GM23248 (cell line): ENCODE measurements at regions not wholly inside any gene's neighbourhood (a gene's known extent, or its start where the extent isn't known, plus 50 kb on each side); places are given as distances from the start of the nearest gene placed in this dataset.
"Not testable (repeated sequence)": the region's sequence is repeated elsewhere in the genome, so short reads cannot be mapped to it uniquely, and the experiment has no call there.

Source experiments
- DNase-seq: peaks from one replicate; pipeline ENCODE4 v3.0.0-alpha.2; 2015
- H2AFZ ChIP-seq: fragments of 200-600 bp; sonication (generic); 2 replicates; pipeline ENCODE4 v1.6.1; 2016; ENCODE audit warnings: antibody characterized with exemption
- H3F3A ChIP-seq: fragments of 200-600 bp; sonication (generic); 2 replicates; pipeline ENCODE4 v1.6.1; 2016; ENCODE audit warnings: mild to moderate bottlenecking, antibody characterized with exemption, mixed run types; ENCODE audit not compliant: insufficient read depth
- H3K27ac ChIP-seq: fragments of 200-600 bp; sonication (generic); 2 replicates; pipeline ENCODE4 v1.5.1; 2016; ENCODE audit warnings: mild to moderate bottlenecking
- H3K27me3 ChIP-seq: fragments of 200-600 bp; sonication (generic); replicated peaks from 2 replicates; pipeline ENCODE4 v1.6.1; 2016; ENCODE audit warnings: mild to moderate bottlenecking; ENCODE audit not compliant: insufficient read depth
- H3K36me3 ChIP-seq: fragments of 200-600 bp; sonication (generic); 2 replicates; pipeline ENCODE4 v1.6.1; 2016; ENCODE audit warnings: low read depth, mild to moderate bottlenecking
- H3K4me1 ChIP-seq: fragments of 200-600 bp; sonication (generic); 2 replicates; pipeline ENCODE4 v1.6.1; 2016; ENCODE audit warnings: mild to moderate bottlenecking; ENCODE audit not compliant: insufficient read depth
- H3K4me2 ChIP-seq: fragments of 200-600 bp; sonication (generic); one replicate; pipeline ENCODE4 v1.6.1; 2016; ENCODE audit warnings: mild to moderate bottlenecking; ENCODE audit not compliant: unreplicated experiment
- H3K4me3 ChIP-seq: fragments of 200-600 bp; sonication (generic); 2 replicates; pipeline ENCODE4 v1.5.1; 2016; ENCODE audit warnings: mild to moderate bottlenecking
- H3K79me2 ChIP-seq: fragments of 200-600 bp; sonication (generic); 2 replicates; pipeline ENCODE4 v1.6.1; 2016; ENCODE audit warnings: mild to moderate bottlenecking; ENCODE audit not compliant: insufficient read depth
- H3K9ac ChIP-seq: fragments of 200-600 bp; sonication (generic); 2 replicates; pipeline ENCODE4 v1.6.1; 2016; ENCODE audit warnings: mild to moderate bottlenecking
- H3K9me2 ChIP-seq: fragments of 200-600 bp; sonication (generic); 2 replicates; pipeline ENCODE4 v1.6.1; 2016; ENCODE audit warnings: mixed run types, mild to moderate bottlenecking, moderate library complexity; ENCODE audit not compliant: insufficient read depth
- H3K9me3 ChIP-seq: fragments of 200-600 bp; sonication (generic); one replicate; pipeline ENCODE4 v1.6.1; 2017; ENCODE audit warnings: low read depth
- H4K20me1 ChIP-seq: fragments of 200-600 bp; sonication (generic); 2 replicates; pipeline ENCODE4 v1.6.0; 2016; ENCODE audit not compliant: insufficient read depth
- EZH2 ChIP-seq: fragments of 200-600 bp; sonication (generic); IDR thresholded peaks from 2 replicates; pipeline ENCODE4 v1.6.1; 2018; ENCODE audit warnings: antibody characterized with exemption, mild to moderate bottlenecking; ENCODE audit not compliant: insufficient read depth, poor library complexity, severe bottlenecking
- EZH2phosphoT487 ChIP-seq: fragments of 200-600 bp; sonication (generic); IDR thresholded peaks from 2 replicates; pipeline ENCODE4 v1.6.1; 2018; ENCODE audit warnings: antibody characterized with exemption, moderate library complexity, mild to moderate bottlenecking, low read depth; ENCODE audit not compliant: insufficient read depth
- WGBS, 2 experiments: methylation state at CpG; one replicate each; pipeline ENCODE4 v1.1.6; 2015 to 2017; ENCODE audit warnings: low lambda C conversion rate in 2 of 2, low coverage in 1 of 2; ENCODE audit errors: missing lambda C conversion rate in 2 of 2; 5-methylcytosine and 5-hydroxymethylcytosine counted together
- in situ Hi-C: fragments of 300-500 bp; cut with MboI; formaldehyde crosslinking; loops from 2 replicates; pipeline ENCODE4 v1.15.0; 2020

- Histone ChIP-seq H3K4me1 (no peaks in the 10 kb centered on the region), H3F3A (no peaks in the 10 kb centered on the region), H3K36me3 (no peaks in the 10 kb centered on the region), H3K9ac (no peak overlapping the region), H4K20me1 (no peaks in the 10 kb centered on the region), H3K4me2 (no peak overlapping the region), H3K27me3 (no peaks in the 10 kb centered on the region), H3K9me2 (no peaks in the 10 kb centered on the region), H3K4me3 (no peak overlapping the region), H3K79me2 (no peaks in the 10 kb centered on the region), H2AFZ (no peak overlapping the region), H3K27ac (no peak overlapping the region), H3K9me3 (no peaks in the 10 kb centered on the region)
- in situ Hi-C loops = loop anchor here (25.0 kb wide), 1 partner anchor 568 kb away; no protein-coding TSS in a partner anchor
- 24 to 31% methylated on average over 2 of the region's 2 CpGs for WGBS, 2 experiments
- DNase-seq = no peak
- TF ChIP-seq EZH2 (no peak), EZH2phosphoT487 (no peak)
Observed at GRCh38 chr5:57880216-57880615, 397.6 kb upstream of the ACTBL2 start.

- no peaks in the 10 kb centered on the region for H4K20me1 ChIP-seq
- H3K79me2 ChIP-seq = no peaks in the 10 kb centered on the region
- H2AFZ ChIP-seq = no peak overlapping the region
- no peaks in the 10 kb centered on the region for H3K4me1 ChIP-seq
- H3K9ac ChIP-seq = no peak overlapping the region
- no peaks in the 10 kb centered on the region for H3K9me2 ChIP-seq
- no peak overlapping the region for H3K4me3 ChIP-seq
- H3K27ac ChIP-seq = no peak overlapping the region
- 88 to 93% methylated on average over 4 of the region's 4 CpGs for WGBS, 2 experiments
- DNase-seq = no peak
- no peaks in the 10 kb centered on the region for H3K27me3 ChIP-seq
- no peaks in the 10 kb centered on the region for H3F3A ChIP-seq
- TF ChIP-seq EZH2 = no peak
- TF ChIP-seq EZH2phosphoT487 = no peak
- H3K36me3 ChIP-seq = no peaks in the 10 kb centered on the region
- in situ Hi-C loops = loop anchor here (25.0 kb wide), 1 partner anchor 566 kb away; no protein-coding TSS in a partner anchor
- no peak overlapping the region for H3K4me2 ChIP-seq
- H3K9me3 ChIP-seq = no peaks in the 10 kb centered on the region
Observed at GRCh38 chr5:57878301-57878722, 395.7 kb upstream of the ACTBL2 start.

GRCh38 chr5:57871496-57871895 is 388.9 kb upstream of the ACTBL2 start:
- no peaks in the 10 kb centered on the region for H3K9me2 ChIP-seq
- H3F3A ChIP-seq = no peaks in the 10 kb centered on the region
- DNase-seq = no peak
- no peak overlapping the region for H3K27ac ChIP-seq
- H3K27me3 ChIP-seq = no peaks in the 10 kb centered on the region
- H3K4me1 ChIP-seq = no peaks in the 10 kb centered on the region
- no peaks in the 10 kb centered on the region for H3K36me3 ChIP-seq
- H3K4me2 ChIP-seq = no peak overlapping the region
- WGBS, 2 experiments = 42 to 50% methylated on average over 1 of the region's 1 CpG
- no peaks in the 10 kb centered on the region for H3K9me3 ChIP-seq
- H3K79me2 ChIP-seq = no peaks in the 10 kb centered on the region
- TF ChIP-seq EZH2 = no peak
- no peak for TF ChIP-seq EZH2phosphoT487
- H3K4me3 ChIP-seq = no peak overlapping the region
- H2AFZ ChIP-seq = no peak overlapping the region
- in situ Hi-C loops = no loop called here
- no peaks in the 10 kb centered on the region for H4K20me1 ChIP-seq
- no peak overlapping the region for H3K9ac ChIP-seq

- H3K36me3 ChIP-seq, H3K4me3 ChIP-seq, H3K9me3 ChIP-seq, H2AFZ ChIP-seq, H3K27me3 ChIP-seq, in situ Hi-C loops, H3K4me2 ChIP-seq, H3K79me2 ChIP-seq, H3K9ac ChIP-seq, H3K4me1 ChIP-seq, H3K27ac ChIP-seq, H4K20me1 ChIP-seq, DNase-seq, H3F3A ChIP-seq, H3K9me2 ChIP-seq: not testable (repeated sequence)
- WGBS, 2 experiments = 85 to 86% methylated on average over 10 to 14 of the region's 14 CpGs
Observed at GRCh38 chr5:57870267-57870666, 387.7 kb upstream of the ACTBL2 start.

DNA sequence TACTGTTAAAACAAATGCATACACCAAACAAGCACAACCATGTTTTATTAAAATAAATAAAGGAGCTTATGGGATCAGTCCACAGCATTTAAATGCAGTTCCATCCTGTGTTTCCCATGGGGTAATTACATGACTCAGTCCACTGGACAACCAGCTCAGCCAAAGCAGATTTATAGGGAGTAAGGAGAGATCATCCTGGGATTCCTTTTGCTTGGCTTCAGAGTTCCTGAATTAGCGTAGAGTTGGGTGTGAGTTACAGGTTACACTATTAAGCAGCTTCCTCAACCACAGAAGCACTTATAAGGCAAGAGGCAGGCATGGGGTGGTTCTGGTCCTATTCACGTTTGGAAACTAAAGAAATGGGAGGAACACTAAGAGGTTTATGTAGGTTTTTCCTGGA is 381.1 kb upstream of the ACTBL2 start:
- Histone ChIP-seq H2AFZ (no peak overlapping the region), H3K9me3 (no peaks in the 10 kb centered on the region), H3K27me3 (no peaks in the 10 kb centered on the region), H3K4me2 (peak overlapping the region; percentile 47), H3K4me1 (peaks cover 23% of the 10 kb centered on the region), H3F3A (peaks cover 31% of the 10 kb centered on the region), H3K79me2 (no peaks in the 10 kb centered on the region), H3K4me3 (no peak overlapping the region), H4K20me1 (no peaks in the 10 kb centered on the region), H3K36me3 (no peaks in the 10 kb centered on the region), H3K9me2 (no peaks in the 10 kb centered on the region), H3K9ac (peak overlapping the region; percentile 68), H3K27ac (peak overlapping the region; percentile 87)
- peak; percentile 84 for DNase-seq
- TF ChIP-seq EZH2 = no peak
- in situ Hi-C loops = no loop called here
- 38 to 58% methylated on average over 2 of the region's 2 CpGs for WGBS, 2 experiments
